ENCODE measurements at regions not wholly inside any gene's neighbourhood (a gene's known extent, or its start where the extent isn't known, plus 50 kb on each side); places are given as distances from the start of the nearest gene placed in this dataset.

- Histone ChIP-seq H3K27me3 (ENCODE audit: control insufficient read depth, low read length) (no peaks in the 10 kb centered on the region), H4K20me1 (ENCODE audit: control insufficient read depth, insufficient read depth, low read depth, low read length) (no peaks in the 10 kb centered on the region), H3K79me2 (ENCODE audit: control insufficient read depth, low read length) (no peaks in the 10 kb centered on the region), H3K27ac (ENCODE audit: low read depth, low read length) (no peak overlapping the region), H3K9me3 (ENCODE audit: control insufficient read depth, insufficient read depth, low read length) (no peaks in the 10 kb centered on the region), H3K9me2 (replicated peaks; ENCODE audit: control insufficient read depth, low read length) (no peaks in the 10 kb centered on the region), H3F3A (ENCODE audit: control insufficient read depth, insufficient read depth) (no peaks in the 10 kb centered on the region), H3K4me1 (ENCODE audit: control insufficient read depth, low read length) (no peaks in the 10 kb centered on the region), H3K4me2 (ENCODE audit: low read length) (no peak overlapping the region), H3K4me3 (ENCODE audit: low read length) (no peak overlapping the region), H3K36me3 (ENCODE audit: control insufficient read depth, low read length) (no peaks in the 10 kb centered on the region)
- TF ChIP-seq EZH2phosphoT487 (IDR thresholded peaks at IDR 0.05; ENCODE audit: borderline replicate concordance, low read length) (no peak), CTCF (IDR thresholded peaks at IDR 0.05; ENCODE audit: low read depth, low read length, poor library complexity, severe bottlenecking) (no peak)
These were observed 221.0 kb upstream of the IER5L start for GRCh38 chr9:129398961-129399633.

- H3K4me1 ChIP-seq (ENCODE audit: control insufficient read depth, low read length): no peaks in the 10 kb centered on the region
- H3K27me3 ChIP-seq (ENCODE audit: control insufficient read depth, low read length): no peaks in the 10 kb centered on the region
- no peaks in the 10 kb centered on the region for H3K79me2 ChIP-seq (ENCODE audit: control insufficient read depth, low read length)
- H3K36me3 ChIP-seq (ENCODE audit: control insufficient read depth, low read length): no peaks in the 10 kb centered on the region
- no peak overlapping the region for H3K27ac ChIP-seq (ENCODE audit: low read depth, low read length)
- H4K20me1 ChIP-seq (ENCODE audit: control insufficient read depth, insufficient read depth, low read depth, low read length): no peaks in the 10 kb centered on the region
- H3F3A ChIP-seq (ENCODE audit: control insufficient read depth, insufficient read depth): no peaks in the 10 kb centered on the region
- H3K9me2 ChIP-seq (replicated peaks; ENCODE audit: control insufficient read depth, low read length): no peaks in the 10 kb centered on the region
- no peak overlapping the region for H3K4me2 ChIP-seq (ENCODE audit: low read length)
- TF ChIP-seq EZH2phosphoT487 (IDR thresholded peaks at IDR 0.05; ENCODE audit: borderline replicate concordance, low read length): no peak
- no peak for TF ChIP-seq CTCF (IDR thresholded peaks at IDR 0.05; ENCODE audit: low read depth, low read length, poor library complexity, severe bottlenecking)
- no peak overlapping the region for H3K4me3 ChIP-seq (ENCODE audit: low read length)
- no peaks in the 10 kb centered on the region for H3K9me3 ChIP-seq (ENCODE audit: control insufficient read depth, insufficient read depth, low read length)
These were observed 220.3 kb upstream of the IER5L start for GRCh38 chr9:129398101-129398960.

GRCh38 chr9:129397335-129397734 is 219.3 kb upstream of the IER5L start:
- Histone ChIP-seq H3K79me2 (ENCODE audit: control insufficient read depth, low read length) (no peaks in the 10 kb centered on the region), H3F3A (ENCODE audit: control insufficient read depth, insufficient read depth) (no peaks in the 10 kb centered on the region), H3K9me3 (ENCODE audit: control insufficient read depth, insufficient read depth, low read length) (no peaks in the 10 kb centered on the region), H3K4me3 (ENCODE audit: low read length) (no peak overlapping the region), H3K36me3 (ENCODE audit: control insufficient read depth, low read length) (no peaks in the 10 kb centered on the region), H3K27ac (ENCODE audit: low read depth, low read length) (no peak overlapping the region), H4K20me1 (ENCODE audit: control insufficient read depth, insufficient read depth, low read depth, low read length) (no peaks in the 10 kb centered on the region), H3K4me2 (ENCODE audit: low read length) (no peak overlapping the region), H3K27me3 (ENCODE audit: control insufficient read depth, low read length) (no peaks in the 10 kb centered on the region), H3K9me2 (replicated peaks; ENCODE audit: control insufficient read depth, low read length) (no peaks in the 10 kb centered on the region), H3K4me1 (ENCODE audit: control insufficient read depth, low read length) (no peaks in the 10 kb centered on the region)
- TF ChIP-seq CTCF (IDR thresholded peaks at IDR 0.05; ENCODE audit: low read depth, low read length, poor library complexity, severe bottlenecking) (no peak), EZH2phosphoT487 (IDR thresholded peaks at IDR 0.05; ENCODE audit: borderline replicate concordance, low read length) (no peak)

Data from DOHH2 (cell line).